SK-N-SH (cell line): ENCODE measurements at regions not wholly inside any gene's neighbourhood (a gene's known extent, or its start where the extent isn't known, plus 50 kb on each side); places are given as distances from the start of the nearest gene placed in this dataset.
"Not testable (repeated sequence)": the region's sequence is repeated elsewhere in the genome, so short reads cannot be mapped to it uniquely, and the experiment has no call there.

Experiments used
- CTCF ChIA-PET: fragments of 300-600, 350-600 bp; formaldehyde crosslinking; extraction: SDS; loops from one replicate; lab custom pipeline; 2021; lab: Yijun Ruan, JAX
- POLR2A ChIA-PET: fragments of 350-600 bp; sonication (Branson Sonifier 250); formaldehyde crosslinking; extraction: SDS; loops from one replicate; lab custom pipeline; 2020; ENCODE audit warnings: antibody characterized with exemption, inconsistent platforms; lab: Yijun Ruan, JAX
- DNase-seq: peaks from one replicate; pipeline ENCODE4 v3.0.0; 2012
- H2AFZ ChIP-seq: fragments of 200-600 bp; sonication (generic); 2 replicates; pipeline ENCODE4 v1.8.1; 2016; ENCODE audit warnings: antibody characterized with exemption, mild to moderate bottlenecking, low read depth
- H3F3A ChIP-seq: fragments of 200-600 bp; sonication (generic); replicated peaks from 2 replicates; pipeline ENCODE3; 2016; ENCODE audit warnings: antibody characterized with exemption, mild to moderate bottlenecking; ENCODE audit not compliant: insufficient read depth
- H3K27ac ChIP-seq, 2 experiments: fragments of 200-500 bp in 1 of 2; fragments of 200-600 bp in 1 of 2; sonication (Bioruptor generic) in 1 of 2; sonication (generic), shearing (Covaris generic) in 1 of 2; 2 replicates each; pipeline versions ENCODE4 v1.5.1 to v1.6.1; 2014 to 2016; ENCODE audit warnings: low read depth in 2 of 2, inconsistent platforms in 1 of 2, low read length in 1 of 2, mild to moderate bottlenecking in 1 of 2, mixed read lengths in 1 of 2
- H3K27me3 ChIP-seq: fragments of 200-600 bp; sonication (generic), shearing (Covaris generic); 2 replicates; pipeline ENCODE4 v1.6.1; 2016; ENCODE audit warnings: mixed run types; ENCODE audit not compliant: insufficient read depth
- H3K36me3 ChIP-seq, 2 experiments: fragments of 200-500 bp in 1 of 2; fragments of 200-600 bp in 1 of 2; sonication (Bioruptor generic) in 1 of 2; sonication (generic) in 1 of 2; replicated peaks in 1 of 2; 2 replicates each; pipeline versions ENCODE3 to v1.5.1; 2014 to 2016; ENCODE audit warnings: low read length in 1 of 2, mild to moderate bottlenecking in 1 of 2; ENCODE audit not compliant: insufficient read depth in 2 of 2, control insufficient read depth in 1 of 2
- H3K4me1 ChIP-seq, 2 experiments: fragments of 200-500 bp in 1 of 2; fragments of 200-600 bp in 1 of 2; sonication (Bioruptor generic) in 1 of 2; sonication (generic), shearing (Covaris generic) in 1 of 2; 2 replicates each; pipeline versions ENCODE4 v1.5.1 to v1.6.1; 2014 to 2016; ENCODE audit warnings: low read depth in 1 of 2, low read length in 1 of 2, mixed run types in 1 of 2; ENCODE audit not compliant: insufficient read depth in 2 of 2, control insufficient read depth in 1 of 2
- H3K4me2 ChIP-seq: fragments of 200-600 bp; sonication (generic), shearing (Covaris generic); 2 replicates; pipeline ENCODE4 v1.6.1; 2017; ENCODE audit warnings: mixed run types
- H3K4me3 ChIP-seq, 2 experiments: fragments of 200-500 bp in 1 of 2; fragments of 200-600 bp in 1 of 2; sonication (Bioruptor generic) in 1 of 2; sonication (generic), shearing (Covaris generic) in 1 of 2; 2 replicates each; pipeline versions ENCODE4 v1.5.1 to v1.8.1; 2014 to 2016; ENCODE audit warnings: low read depth in 2 of 2, inconsistent platforms in 1 of 2, low read length in 1 of 2, mild to moderate bottlenecking in 1 of 2, mixed read lengths in 1 of 2, moderate library complexity in 1 of 2
- H3K79me2 ChIP-seq: fragments of 200-600 bp; sonication (generic); 2 replicates; pipeline ENCODE4 v1.8.1; 2017; ENCODE audit warnings: mild to moderate bottlenecking; ENCODE audit not compliant: insufficient read depth
- H3K9ac ChIP-seq: fragments of 200-600 bp; sonication (generic); 2 replicates; pipeline ENCODE4 v1.6.1; 2017; ENCODE audit warnings: mixed run types
- H3K9me2 ChIP-seq: fragments of 200-600 bp; sonication (generic); 2 replicates; pipeline ENCODE4 v1.6.1; 2017; ENCODE audit warnings: mixed run types
- H3K9me3 ChIP-seq: fragments of 200-600 bp; sonication (generic); 2 replicates; pipeline ENCODE4 v1.6.1; 2017; ENCODE audit warnings: mixed run types, mild to moderate bottlenecking, moderate library complexity
- H4K20me1 ChIP-seq: fragments of 200-600 bp; sonication (generic); 2 replicates; pipeline ENCODE4 v1.6.1; 2017; ENCODE audit warnings: mild to moderate bottlenecking, mixed run types; ENCODE audit not compliant: insufficient read depth
- CHD2 ChIP-seq: fragments of 150-350 bp; IDR thresholded peaks from 2 replicates; pipeline ENCODE4 v1.6.1; 2018; ENCODE audit warnings: low read length; ENCODE audit not compliant: partially characterized antibody
- EP300 ChIP-seq, 2 experiments: IDR thresholded peaks; 2 replicates each; pipeline versions ENCODE4 v1.4.0 to v1.6.1; 2012; ENCODE audit warnings: borderline replicate concordance in 1 of 2, low read depth in 1 of 2, low read length in 1 of 2
- GABPA ChIP-seq: IDR thresholded peaks from 2 replicates; pipeline ENCODE4 v1.4.0; 2012; ENCODE audit warnings: low read depth, mild to moderate bottlenecking
- GATA2 ChIP-seq: sonication (generic); formaldehyde crosslinking; IDR thresholded peaks from 2 replicates; pipeline ENCODE4 v1.5.0; 2020; ENCODE audit warnings: mild to moderate bottlenecking, missing genetic modification reagents
- IRF3 ChIP-seq: fragments of 150-350 bp; IDR thresholded peaks from 2 replicates; pipeline ENCODE4 v1.6.1; 2016; ENCODE audit warnings: mild to moderate bottlenecking, low read depth, low read length
- MXI1 ChIP-seq: IDR thresholded peaks from 2 replicates; pipeline ENCODE4 v1.6.1; 2012; ENCODE audit warnings: mild to moderate bottlenecking, low read depth, low read length, improper control_type of control experiment
- NFIC ChIP-seq: IDR thresholded peaks from 2 replicates; pipeline ENCODE4 v1.4.0; 2012; ENCODE audit warnings: borderline replicate concordance
- PBX3 ChIP-seq: IDR thresholded peaks from 2 replicates; pipeline ENCODE4; 2012
- RAD21 ChIP-seq: IDR thresholded peaks from 2 replicates; pipeline ENCODE4 v1.6.1; 2012; ENCODE audit warnings: mild to moderate bottlenecking, low read length
- RCOR1 ChIP-seq: fragments of 150-350 bp; IDR thresholded peaks from 2 replicates; pipeline ENCODE4 v1.6.1; 2017; ENCODE audit warnings: antibody characterized with exemption, low read length
- RFX5 ChIP-seq: IDR thresholded peaks from 2 replicates; pipeline ENCODE4 v1.6.1; 2012; ENCODE audit warnings: mild to moderate bottlenecking, improper control_type of control experiment, low read length
- TCF12 ChIP-seq: IDR thresholded peaks from 2 replicates; pipeline ENCODE4 v1.4.0; 2012
- WGBS: methylation state at CpG from one replicate; pipeline ENCODE4 v1.1.6; 2017; ENCODE audit warnings: low lambda C conversion rate; 5-methylcytosine and 5-hydroxymethylcytosine counted together

- H3K27ac ChIP-seq, result no peak overlapping the region
- H3K36me3 ChIP-seq, result no peaks in the 10 kb centered on the region
- no peak overlapping the region for H2AFZ ChIP-seq
- DNase-seq, result no peak
- CTCF ChIA-PET, result interaction anchor here (1.3 to 2.2 kb wide), 2 partner anchors 9 to 32 kb away, joined by 3 to 6 read pairs; no protein-coding TSS in a partner anchor
- no peak overlapping the region for H3K9ac ChIP-seq
- H3K4me1 ChIP-seq, result peaks cover 0 to 10% of the 10 kb centered on the region in 2 experiments; a peak in 2 of 4 replicates
- no peak overlapping the region for H3K4me3 ChIP-seq
- H3F3A ChIP-seq, result no peaks in the 10 kb centered on the region
- no peaks in the 10 kb centered on the region for H3K9me2 ChIP-seq
- TF ChIP-seq NFIC (no peak), RFX5 (no peak), RAD21 (0 out of 2 replicates have a peak, but pooled peaks have one; percentile 21), CHD2 (peak; percentile 42), EP300 (IDR thresholded peaks at IDR 0.05; ENCODE audit: borderline replicate concordance in 1 of 2, low read depth in 1 of 2, low read length in 1 of 2) (peak in 1 of 2 experiments; percentile 90; a peak in 2 of 4 replicates), TCF12 (0 out of 2 replicates have a peak, but pooled peaks have one; percentile 24), GATA2 (CRISPR knock-in tag) (peak; percentile 46), RCOR1 (peak; percentile 95), MXI1 (0 out of 2 replicates have a peak, but pooled peaks have one; percentile 35), PBX3 (no peak), IRF3 (no peak), GABPA (no peak)
- TF ChIP-seq, all 33 proteins: peak for 7
- Histone ChIP-seq H4K20me1 (no peaks in the 10 kb centered on the region), H3K9me3 (no peaks in the 10 kb centered on the region), H3K79me2 (no peaks in the 10 kb centered on the region), H3K4me2 (no peak overlapping the region), H3K27me3 (no peaks in the 10 kb centered on the region)
- WGBS, result 24% methylated on average over 1 of the region's 1 CpG
- POLR2A ChIA-PET, result no interaction called here
These were observed 88.3 kb upstream of the ACBD5 start for GRCh38 chr10:27328946-27329345.

- H3K4me1 ChIP-seq, H3K27ac ChIP-seq, H3K79me2 ChIP-seq, H3K36me3 ChIP-seq, H3K9ac ChIP-seq, H3F3A ChIP-seq, POLR2A ChIA-PET, H3K4me2 ChIP-seq, H4K20me1 ChIP-seq, H3K9me3 ChIP-seq, H3K9me2 ChIP-seq, H2AFZ ChIP-seq, DNase-seq, H3K27me3 ChIP-seq, H3K4me3 ChIP-seq: not testable (repeated sequence)
- 48% methylated on average over 5 of the region's 5 CpGs for WGBS
- CTCF ChIA-PET, result interaction anchor here (2.2 kb wide), 1 partner anchor 34 kb away, joined by 6 read pairs; no protein-coding TSS in a partner anchor
These were observed 86.2 kb upstream of the ACBD5 start for GRCh38 chr10:27326748-27327147.
